ENCODE measurements at regions not wholly inside any gene's neighbourhood (a gene's known extent, or its start where the extent isn't known, plus 50 kb on each side); places are given as distances from the start of the nearest gene placed in this dataset.

DNA sequence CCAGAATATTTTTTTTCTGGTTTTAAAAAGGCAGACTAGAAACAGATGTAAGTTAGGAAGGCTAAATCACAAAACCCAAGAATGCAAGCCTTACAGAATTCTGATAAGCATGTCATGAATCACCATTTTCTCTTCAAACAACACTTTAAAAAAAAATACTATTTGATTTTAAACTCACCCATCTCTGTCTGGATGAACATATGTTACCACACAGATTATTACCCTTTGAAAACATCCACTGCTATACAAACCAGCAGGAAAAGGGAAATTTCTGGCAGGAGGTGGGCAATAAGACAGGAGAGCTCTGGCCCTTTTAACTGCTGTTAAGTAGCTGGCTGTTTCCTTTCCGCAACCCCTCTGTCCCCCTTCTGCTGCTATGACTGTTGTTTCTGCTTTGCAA is 317.7 kb upstream of the NOCT start:
- TF ChIP-seq, protein P1, sequence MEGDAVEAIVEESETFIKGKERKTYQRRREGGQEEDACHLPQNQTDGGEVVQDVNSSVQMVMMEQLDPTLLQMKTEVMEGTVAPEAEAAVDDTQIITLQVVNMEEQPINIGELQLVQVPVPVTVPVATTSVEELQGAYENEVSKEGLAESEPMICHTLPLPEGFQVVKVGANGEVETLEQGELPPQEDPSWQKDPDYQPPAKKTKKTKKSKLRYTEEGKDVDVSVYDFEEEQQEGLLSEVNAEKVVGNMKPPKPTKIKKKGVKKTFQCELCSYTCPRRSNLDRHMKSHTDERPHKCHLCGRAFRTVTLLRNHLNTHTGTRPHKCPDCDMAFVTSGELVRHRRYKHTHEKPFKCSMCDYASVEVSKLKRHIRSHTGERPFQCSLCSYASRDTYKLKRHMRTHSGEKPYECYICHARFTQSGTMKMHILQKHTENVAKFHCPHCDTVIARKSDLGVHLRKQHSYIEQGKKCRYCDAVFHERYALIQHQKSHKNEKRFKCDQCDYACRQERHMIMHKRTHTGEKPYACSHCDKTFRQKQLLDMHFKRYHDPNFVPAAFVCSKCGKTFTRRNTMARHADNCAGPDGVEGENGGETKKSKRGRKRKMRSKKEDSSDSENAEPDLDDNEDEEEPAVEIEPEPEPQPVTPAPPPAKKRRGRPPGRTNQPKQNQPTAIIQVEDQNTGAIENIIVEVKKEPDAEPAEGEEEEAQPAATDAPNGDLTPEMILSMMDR (IDR thresholded peaks at IDR 0.05; ENCODE audit: borderline replicate concordance, control extremely low read depth, extremely low read depth, insufficient read depth, missing control alignments), result no peak
- in situ Hi-C loops (cut with MboI; ENCODE audit: low sequenced_read_pairs, unreplicated experiment), result no loop called here
- DNase-seq (ENCODE audit: low spot score), result no peak

DNA sequence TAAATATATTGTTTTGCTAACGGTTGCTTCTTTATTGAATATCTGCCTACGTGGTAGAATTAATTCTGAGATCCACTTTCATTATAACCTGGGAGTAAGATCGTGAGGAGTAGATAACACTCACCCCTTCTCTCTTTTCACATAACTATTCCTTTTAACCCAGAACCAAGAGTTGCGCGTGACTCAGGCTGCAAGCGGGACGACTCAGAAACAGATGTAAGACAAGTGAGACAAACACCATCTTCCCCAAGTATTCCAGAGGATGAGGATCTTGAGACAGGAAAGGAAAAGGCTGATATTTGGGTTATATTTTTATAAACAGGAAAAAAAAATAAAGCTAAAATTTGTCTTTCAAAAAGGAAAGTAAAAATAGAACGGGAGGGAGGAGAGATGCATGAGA is 318.8 kb upstream of the NOCT start:
- in situ Hi-C loops (cut with MboI; ENCODE audit: low sequenced_read_pairs, unreplicated experiment), result no loop called here
- no peak for DNase-seq (ENCODE audit: low spot score)
- TF ChIP-seq, protein P1 (IDR thresholded peaks at IDR 0.05; ENCODE audit: borderline replicate concordance, control extremely low read depth, extremely low read depth, insufficient read depth, missing control alignments), result no peak

DNA sequence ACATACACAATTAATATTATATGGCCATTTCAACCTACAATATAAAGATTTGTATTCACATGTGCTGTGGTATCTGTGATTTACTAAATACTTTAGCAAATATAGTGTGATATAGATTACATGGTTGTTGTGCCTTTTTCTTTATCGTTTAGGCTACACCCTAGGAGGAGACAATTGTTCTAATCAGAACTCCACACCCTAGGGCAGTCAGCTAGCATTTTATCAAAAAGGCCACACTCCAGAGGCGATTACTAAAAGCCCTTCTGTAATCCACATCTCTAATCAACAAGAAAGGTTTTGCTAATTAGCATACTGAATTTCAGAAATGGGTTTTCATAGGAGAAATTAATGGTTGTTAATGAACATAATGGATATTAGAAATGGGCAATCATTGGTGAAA is 319.5 kb upstream of the NOCT start:
- TF ChIP-seq, protein P1 (IDR thresholded peaks at IDR 0.05; ENCODE audit: borderline replicate concordance, control extremely low read depth, extremely low read depth, insufficient read depth, missing control alignments), result no peak
- DNase-seq (ENCODE audit: low spot score), result no peak
- in situ Hi-C loops (cut with MboI; ENCODE audit: low sequenced_read_pairs, unreplicated experiment), result no loop called here

DNA sequence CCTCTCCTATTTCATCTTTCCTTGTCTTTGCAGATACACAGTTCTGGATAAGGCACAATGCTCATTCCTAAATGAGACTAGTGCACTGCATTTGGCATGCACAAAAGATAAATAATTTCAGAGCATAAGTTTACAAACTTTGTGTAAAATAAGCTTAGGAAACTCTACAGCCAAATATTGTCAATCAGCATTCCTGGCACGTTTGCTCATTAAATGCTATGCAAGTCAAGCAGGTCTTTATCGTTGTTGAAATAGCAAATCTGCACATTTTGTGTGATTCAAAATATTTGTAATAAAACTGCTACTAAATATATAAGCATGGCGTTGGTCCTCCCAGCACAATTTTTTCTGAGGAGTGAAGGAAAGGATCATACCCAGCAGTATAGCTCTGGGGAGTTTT is 322.1 kb upstream of the NOCT start:
- TF ChIP-seq, protein P1 (IDR thresholded peaks at IDR 0.05; ENCODE audit: borderline replicate concordance, control extremely low read depth, extremely low read depth, insufficient read depth, missing control alignments), result no peak
- in situ Hi-C loops (cut with MboI; ENCODE audit: low sequenced_read_pairs, unreplicated experiment), result no loop called here
- DNase-seq (ENCODE audit: low spot score), result no peak

DNA sequence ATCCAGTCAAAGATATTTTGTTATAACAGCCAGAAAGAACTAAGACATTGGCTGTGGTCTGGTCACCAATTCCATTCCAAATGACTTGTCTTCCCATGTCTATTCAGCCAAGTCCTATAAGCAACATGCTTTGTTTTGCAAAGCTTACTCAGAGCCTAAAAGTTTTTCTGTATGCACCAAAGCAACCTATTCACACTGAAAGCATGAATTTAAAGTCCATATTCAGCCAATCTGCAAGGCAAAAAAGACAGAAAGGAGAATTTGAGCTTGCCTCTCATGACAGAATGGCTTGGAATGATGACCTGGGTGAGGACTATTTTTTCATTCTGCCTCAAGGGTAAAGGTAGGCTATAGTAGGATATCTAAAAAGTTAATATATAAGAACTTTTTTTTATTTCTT is 323.2 kb upstream of the NOCT start:
- in situ Hi-C loops (cut with MboI; ENCODE audit: low sequenced_read_pairs, unreplicated experiment), result no loop called here
- TF ChIP-seq, protein P1 (IDR thresholded peaks at IDR 0.05; ENCODE audit: borderline replicate concordance, control extremely low read depth, extremely low read depth, insufficient read depth, missing control alignments), result no peak

DNA sequence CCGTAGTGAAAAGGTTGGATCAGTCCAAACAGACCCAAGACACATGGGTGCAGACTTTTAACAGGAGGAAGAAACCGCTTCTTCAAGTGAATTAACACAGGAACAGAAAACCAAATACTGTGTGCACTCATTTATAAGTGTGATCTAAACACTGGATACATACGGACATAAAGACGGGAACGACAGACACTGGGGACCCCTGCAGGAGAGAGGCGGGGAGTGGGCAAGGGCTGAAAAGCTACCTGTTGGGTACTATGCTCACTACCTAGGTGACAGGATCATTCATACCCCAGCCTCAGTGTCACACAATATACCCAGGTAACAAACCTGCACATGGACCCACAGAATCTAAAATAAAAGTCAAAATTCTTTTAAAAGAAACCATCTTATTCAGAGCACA is 326.0 kb upstream of the NOCT start:
- in situ Hi-C loops (cut with MboI; ENCODE audit: low sequenced_read_pairs, unreplicated experiment), result no loop called here
- DNase-seq (ENCODE audit: low spot score), result no peak
- TF ChIP-seq, protein P1 (IDR thresholded peaks at IDR 0.05; ENCODE audit: borderline replicate concordance, control extremely low read depth, extremely low read depth, insufficient read depth, missing control alignments), result no peak

More for the DNA sequence above, 323.2 kb upstream of the NOCT start:
- DNase-seq (ENCODE audit: low spot score), result no peak

DNA sequence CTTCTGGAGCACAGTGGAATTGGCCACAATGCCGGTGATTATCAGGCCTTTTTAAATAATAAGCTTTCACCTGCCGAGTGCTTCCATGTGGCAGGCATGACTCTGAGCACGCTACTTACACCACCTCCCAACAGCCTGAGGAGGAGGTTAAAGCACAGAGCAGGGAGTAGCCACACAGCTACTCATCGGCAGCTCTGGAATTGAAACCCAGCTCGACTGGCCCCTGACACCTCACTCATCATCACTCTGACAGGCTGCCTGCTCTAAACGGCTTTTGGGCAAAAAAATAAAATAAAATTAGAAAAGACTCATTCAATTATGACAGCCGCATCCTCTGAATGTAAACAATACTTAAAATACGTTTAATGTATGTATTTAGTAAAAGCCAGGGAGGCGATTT is 326.4 kb upstream of the NOCT start:
- in situ Hi-C loops (cut with MboI; ENCODE audit: low sequenced_read_pairs, unreplicated experiment), result no loop called here
- TF ChIP-seq, protein P1 (IDR thresholded peaks at IDR 0.05; ENCODE audit: borderline replicate concordance, control extremely low read depth, extremely low read depth, insufficient read depth, missing control alignments), result no peak
- no peak for DNase-seq (ENCODE audit: low spot score)

All from GM13976 (cell line).